GM21423 (cell line): ENCODE measurements at regions not wholly inside any gene's neighbourhood (a gene's known extent, or its start where the extent isn't known, plus 50 kb on each side); places are given as distances from the start of the nearest gene placed in this dataset.

Experiments used
- ATAC-seq: cut with Tn5 transposase; IDR thresholded peaks from one replicate; pipeline ENCODE4 v1.9.1; 2021; ENCODE audit warnings: mild to moderate bottlenecking, moderate library complexity; ENCODE audit not compliant: unreplicated experiment

DNA sequence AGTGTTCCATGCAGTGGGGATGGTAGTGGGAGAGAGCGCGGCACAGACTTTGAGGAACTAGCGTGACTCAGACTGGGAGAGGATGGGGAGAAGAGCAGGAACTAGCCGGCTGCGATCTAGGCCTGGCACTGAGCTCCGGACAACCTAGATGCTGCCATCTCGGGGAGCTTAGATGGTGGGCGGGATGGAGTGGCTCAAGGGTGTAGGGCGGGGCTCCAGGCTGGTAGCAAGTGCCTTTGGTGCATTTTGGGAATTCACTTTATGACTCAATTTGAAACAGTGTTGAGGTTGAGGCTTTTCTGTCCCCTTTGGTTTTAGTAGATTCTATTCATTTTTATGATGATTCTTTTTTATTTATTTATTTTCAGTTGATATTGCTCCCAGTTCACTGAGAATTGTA is 185.3 kb upstream of the GPR26 start:
- no peak for ATAC-seq

DNA sequence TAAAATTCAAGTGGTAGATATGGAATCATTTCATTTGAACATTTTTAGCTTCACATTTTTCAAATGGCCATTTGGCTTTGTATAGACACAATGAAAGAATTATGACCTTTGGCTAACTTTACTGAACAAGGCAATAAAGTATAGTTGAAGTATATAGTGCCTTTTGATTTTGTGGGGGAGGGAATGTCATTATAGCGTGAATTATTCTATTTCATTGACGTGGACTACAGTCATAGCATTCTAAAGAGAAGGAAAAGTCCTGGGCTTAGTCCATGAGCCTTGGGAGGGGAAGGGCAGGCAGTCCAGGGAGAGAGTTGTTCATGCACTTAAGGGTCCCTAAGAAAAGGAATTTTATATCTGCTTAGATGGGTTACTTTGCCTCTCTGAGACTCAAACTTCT is 181.4 kb upstream of the GPR26 start:
- ATAC-seq, result no peak

DNA sequence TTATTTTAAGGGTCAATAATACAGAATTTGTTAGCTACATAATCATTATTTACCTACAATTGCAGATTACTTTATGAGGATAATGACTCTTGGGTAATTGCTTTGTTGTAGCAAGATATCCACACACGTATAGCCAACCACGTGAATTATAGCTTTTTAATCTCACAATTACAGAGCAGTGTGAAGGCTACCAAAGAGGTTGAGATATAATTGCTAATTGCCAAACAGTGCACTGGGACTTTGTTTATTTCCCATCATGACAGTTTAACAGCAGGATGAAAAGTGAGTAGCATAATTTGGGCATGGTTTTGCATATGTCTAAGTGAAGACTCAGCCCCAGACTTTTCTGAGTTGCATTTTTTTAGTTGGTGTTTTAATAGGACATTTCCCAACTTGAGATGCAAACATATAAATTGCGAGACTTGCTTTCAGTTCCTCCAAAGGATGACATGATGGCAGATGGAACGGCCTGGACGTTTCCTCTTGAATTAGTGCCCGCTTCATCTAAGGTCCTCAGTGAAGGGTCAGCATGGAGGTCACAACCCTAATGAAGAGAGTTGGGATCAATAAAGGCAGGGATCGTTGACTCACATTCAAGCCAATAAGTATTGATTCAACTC is 180.7 kb upstream of the GPR26 start:
- no peak for ATAC-seq

DNA sequence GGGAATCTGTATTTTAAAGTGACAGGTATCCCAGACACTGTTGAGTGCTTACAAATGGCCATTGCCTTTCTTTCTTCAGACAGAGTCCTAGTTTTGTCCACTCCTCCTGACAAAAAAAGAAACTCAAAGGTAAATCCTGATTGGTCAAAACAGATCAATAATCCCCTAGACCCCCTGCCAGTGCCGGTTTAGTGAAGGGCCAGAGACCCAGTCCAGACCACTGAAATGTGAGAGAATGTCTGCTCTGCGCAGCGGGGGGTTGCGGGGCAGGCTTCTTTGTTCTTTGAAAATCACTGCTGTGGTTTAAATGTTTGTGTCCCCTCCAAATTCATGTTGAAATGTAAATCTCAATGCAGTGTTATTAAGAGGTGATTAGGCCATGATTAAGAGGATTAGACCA is 177.7 kb upstream of the GPR26 start:
- no peak for ATAC-seq

DNA sequence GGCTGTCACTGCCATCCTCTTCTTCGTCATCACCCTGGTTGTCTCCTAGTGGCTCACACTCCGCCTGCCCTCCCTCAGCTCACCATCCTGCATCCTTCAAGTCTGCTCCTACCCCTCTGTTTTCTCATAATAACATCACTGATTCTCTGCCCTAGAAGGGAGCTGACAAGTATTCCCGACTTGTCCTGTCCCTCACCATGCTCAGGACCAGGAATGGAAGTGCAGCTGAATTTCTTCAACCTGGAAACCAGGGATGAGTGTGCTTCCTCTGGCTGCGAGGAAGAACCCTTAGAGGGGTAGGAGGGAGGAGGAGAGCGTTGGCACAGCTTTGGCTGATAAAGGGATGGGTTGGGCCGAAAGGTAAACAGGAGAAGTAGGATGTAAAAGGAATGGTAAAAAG is 174.8 kb upstream of the GPR26 start:
- ATAC-seq, result no peak

DNA sequence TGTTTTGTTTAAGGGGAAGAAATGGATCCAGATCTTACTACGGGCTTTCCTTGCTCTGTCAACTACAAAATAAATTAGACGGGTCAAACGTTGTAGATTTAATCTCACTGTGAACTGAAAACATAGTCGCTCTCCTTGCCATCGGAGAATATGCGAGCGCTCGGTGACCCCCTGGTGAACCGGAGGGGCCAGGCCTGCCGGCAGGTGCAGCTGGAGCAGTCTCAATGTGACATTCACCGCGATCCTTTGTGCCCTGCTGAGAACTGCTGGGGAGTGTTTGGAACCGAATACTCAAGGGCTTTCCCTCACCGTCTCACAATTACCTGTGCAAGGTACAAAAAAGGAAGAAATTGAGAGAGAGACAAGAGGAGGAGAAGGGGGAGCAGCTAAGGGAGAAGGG is 174.1 kb upstream of the GPR26 start:
- ATAC-seq, result no peak

DNA sequence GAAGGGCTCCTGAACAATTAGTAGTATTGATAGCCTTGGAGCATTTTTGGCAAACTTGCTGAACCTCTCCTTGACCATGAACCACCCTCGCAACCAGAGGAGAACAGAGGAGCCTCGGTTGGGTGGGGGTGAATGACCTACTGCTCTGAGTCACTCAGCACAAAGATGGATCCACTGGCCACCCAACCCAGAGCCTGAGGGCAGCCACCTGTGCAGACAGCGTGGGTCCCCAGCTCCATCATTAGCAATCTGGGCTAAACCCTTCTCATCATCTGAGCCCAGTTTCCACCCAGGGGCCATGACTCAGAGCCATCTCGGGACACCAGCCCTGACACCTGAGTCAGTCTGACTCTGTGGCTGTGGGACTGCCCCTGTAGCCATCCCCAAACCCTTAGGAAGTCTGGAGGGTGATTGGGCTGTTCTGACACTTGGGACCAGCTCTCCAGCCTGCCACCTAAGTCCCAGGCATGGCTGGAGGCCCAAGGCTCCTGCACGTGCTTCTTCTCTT is 171.8 kb upstream of the GPR26 start:
- no peak for ATAC-seq

DNA sequence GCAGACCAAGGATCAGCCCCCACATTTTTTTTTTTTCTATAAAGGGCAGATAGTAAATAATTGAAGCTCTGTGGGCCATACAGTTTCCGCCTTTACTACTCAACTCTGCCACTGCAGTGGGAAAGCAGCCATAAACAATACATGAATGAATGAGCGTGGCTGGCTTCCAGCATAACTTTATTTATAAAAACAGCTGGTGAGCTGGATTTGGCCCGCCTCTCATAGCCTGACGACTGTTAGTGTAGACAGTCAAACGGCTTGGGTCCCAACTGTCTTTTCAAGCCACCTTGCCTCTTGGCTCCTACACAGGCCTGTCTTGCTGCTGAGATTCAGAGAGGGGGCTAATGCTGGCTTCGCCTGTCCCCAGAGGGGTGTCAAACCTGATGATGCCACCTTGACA is 169.8 kb upstream of the GPR26 start:
- ATAC-seq, result no peak

DNA sequence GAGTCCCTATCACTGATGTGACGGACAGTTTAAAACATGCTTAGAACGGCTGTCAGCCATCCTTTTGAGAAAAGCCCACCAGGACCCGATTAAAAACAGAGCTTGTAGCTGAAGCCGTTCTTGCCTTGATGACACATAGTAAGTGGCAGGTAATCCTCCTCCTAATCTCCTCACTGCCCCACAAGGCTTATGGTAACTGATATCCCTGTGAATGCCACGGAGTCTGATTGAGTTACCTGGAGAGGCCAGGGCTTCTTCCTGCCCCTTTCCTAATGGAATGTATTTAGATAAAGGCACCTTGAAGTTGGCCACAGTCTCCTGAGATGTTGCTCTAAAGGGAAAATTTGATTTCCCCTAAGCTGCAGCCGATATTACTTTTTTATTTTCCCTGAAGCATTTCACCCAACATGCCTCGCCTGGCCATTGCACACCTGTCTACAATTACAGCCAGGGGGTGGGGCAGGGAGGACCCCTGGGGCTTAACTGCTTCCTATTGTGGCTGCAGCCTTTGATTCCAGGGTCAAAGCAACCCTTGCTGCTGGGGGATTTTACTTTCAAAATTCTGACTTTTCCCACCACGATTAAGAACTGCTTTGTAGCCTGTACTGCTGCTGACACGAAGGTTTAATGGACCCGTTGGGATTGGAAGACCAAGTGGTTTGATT is 169.0 kb upstream of the GPR26 start:
- no peak for ATAC-seq

DNA sequence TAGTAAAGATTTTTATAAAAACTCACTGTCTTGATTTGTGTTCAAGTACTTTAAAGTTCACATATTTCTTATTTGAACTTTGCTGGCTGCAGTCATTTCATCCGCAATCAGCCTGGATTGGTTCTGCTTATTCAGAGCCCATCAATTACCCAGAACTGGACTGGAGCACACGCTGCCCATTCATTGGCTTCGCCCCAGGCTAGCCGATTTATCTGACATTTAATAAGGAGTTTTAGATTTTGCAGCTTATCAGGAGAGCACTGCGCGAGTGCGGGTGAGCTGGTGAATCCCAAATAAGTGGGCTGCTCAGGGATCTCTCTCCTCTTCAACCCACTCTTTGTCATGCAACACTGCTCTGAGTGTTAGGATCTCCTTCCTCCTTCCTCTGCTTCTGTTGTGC is 166.0 kb upstream of the GPR26 start:
- ATAC-seq, result no peak

DNA sequence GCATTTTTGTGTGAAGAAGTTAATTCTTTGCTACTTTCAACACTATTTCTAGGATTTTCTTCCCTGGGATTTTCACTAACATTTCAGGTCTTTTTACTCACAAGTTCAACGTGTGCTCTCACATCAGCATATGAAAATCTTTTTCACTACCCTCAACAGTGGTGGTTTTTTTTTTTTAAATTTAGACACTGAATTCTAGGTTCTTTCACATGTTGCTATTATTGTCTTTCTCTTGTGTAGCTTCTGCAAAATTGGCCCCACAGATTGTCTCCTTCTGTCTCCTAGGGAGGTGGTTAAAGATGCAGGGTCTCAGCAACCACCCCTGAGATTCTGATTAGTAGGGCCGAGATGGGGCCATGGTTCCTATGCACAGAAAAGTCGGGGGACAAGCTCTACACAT is 165.0 kb upstream of the GPR26 start:
- ATAC-seq, result no peak

DNA sequence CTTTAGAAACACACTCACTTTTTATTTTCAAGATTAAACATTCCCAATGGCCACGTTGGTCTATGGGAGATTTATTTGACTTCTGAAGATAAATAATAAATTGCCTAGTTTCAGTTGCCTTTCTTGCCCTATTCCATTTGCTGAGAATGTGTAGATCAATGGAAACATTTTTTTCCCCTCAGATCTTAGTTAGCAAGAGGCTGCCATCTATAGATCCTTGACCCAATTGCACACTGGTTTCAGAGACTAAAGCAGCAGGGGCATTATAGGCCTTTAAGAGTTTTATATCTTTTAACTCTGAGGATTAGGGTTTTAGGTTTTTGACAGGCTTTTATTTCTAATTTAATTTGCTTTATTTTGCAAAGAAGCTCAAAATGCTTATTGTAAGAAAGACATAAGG is 163.2 kb upstream of the GPR26 start:
- ATAC-seq, result no peak

DNA sequence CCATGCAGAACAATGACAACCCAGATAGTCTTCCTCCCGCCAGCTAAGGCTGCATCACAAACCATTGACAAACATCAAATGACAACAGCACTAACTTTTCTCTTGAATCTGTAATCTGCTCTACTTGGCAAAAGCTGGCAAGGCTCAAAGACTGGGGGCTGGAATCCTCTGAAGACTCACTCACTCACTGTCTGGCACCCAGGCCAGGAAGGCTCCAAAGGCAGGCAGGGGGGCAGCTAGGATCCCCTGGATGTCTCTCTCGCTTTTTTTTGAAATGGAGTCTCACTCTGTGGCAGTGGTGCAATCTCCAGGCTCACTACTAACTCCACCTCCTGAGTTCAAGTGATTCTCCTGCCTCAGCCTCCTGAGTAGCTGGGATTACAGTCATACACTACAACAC is 159.7 kb upstream of the GPR26 start:
- ATAC-seq, result no peak

DNA sequence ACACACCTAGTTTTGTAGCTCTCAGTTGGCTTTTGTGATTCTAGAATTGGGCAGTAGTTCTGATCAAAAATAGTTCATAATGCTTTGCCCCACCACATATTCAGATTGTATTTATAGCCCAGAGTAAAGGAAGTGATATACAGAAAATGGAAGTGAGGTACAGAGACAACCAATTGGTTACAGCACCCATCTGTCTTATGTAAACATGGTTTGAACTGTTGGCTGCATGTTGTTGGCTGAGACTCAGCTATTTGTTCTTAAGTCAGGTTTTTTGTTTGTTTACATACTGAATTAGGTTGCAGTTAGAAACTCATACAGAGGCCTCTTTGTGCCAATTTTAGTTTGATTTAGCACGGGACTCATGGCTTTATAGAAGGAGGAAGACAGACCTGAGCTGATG is 158.9 kb upstream of the GPR26 start:
- ATAC-seq, result no peak

DNA sequence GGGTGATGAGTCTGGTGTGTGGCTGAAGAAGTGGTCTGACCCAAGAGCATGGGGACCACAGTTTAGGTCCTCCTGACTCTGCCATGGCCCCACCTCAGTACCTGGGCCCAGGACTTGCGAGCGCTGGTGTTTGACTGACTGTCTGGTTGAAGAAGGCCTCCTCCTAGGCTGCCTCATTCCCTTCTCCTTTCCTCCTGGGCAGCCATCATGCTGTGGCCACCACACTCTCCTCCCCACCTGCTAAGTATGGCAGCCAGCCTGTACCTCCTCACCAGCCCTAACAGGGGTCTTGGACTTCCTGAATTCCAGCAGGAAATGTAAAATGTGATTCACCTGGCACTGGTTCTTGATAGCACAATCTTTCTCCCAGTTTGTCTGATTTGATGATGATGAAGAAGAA is 156.8 kb upstream of the GPR26 start:
- ATAC-seq, result no peak

DNA sequence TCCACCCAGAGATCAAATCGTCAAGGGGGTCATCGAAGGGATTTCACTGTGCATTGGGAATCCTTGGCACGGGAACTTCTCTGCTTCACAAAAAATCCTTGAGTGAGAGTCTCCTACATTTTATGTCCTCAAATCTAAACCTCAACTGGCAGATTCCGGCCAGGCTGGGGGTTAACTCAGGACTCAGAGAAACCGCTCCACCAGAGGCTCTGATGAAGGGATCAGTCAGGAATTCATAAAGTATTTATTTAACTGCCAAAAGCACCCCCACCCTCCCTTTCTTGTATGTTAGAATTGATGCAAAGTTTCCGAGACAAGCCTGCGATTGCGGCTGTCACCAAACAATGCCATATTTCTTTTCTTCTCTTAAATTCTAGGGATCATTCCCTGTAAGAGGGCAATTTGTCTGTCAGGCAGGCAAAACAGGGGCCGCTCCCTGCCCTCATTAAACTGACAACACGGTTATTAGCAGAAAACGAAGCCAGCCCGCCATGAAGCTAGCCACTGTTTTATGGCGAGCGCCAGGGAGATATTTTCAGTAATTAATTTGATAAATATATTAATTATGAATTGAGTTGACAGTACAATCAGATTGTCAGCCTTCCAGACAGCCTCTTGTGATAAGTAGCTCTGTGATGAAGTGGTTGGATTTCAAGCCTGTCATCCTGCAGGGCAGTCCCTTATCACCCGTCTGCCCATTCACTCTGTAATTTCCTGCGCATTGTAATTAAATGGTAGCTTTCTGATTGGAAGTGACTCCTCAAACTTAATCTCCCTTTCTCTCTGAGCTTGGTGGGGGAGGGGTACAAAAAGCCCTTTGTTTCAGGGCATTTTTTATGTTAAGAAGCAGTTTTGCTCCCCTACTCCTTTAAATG is 153.0 kb upstream of the GPR26 start:
- no peak for ATAC-seq

DNA sequence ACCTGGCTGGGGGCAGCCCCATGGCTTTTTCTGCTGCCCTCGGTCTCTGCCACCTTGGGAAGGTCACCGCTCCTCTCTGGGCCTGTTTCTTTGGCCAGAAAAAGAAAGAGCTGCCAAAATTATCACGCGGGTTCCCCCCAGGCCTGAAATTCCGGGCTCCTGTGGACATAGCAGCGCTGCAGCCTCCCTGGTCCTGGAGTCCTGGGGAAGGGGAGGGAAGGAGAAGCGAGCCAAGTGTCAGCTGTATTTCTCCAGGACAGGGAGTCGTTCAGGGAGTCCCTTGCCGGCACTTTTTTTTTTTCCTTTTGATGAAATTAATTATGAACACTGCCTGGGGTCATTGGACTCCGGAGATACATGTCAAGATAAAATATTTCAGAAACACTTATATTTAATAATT is 152.3 kb upstream of the GPR26 start:
- no peak for ATAC-seq

DNA sequence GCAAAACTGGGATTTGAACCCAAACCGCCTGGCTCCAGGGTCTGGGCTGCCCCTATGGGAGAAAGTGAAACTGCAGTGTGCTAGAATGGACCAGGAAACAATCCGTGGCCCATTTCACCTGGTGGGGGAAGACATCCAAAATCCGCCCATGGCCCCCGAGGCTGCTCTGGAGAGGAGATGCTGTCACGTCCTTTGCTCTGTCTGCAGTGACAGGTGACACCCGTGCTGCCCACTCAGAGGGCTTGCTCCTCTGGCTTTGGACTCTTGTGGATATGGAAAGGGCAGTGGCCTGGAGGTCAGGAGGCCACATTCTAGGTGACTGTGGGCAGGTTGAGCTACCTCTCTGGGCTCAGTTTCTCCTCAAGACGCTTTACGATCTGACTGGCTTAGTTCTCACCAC is 151.2 kb upstream of the GPR26 start:
- ATAC-seq, result no peak

DNA sequence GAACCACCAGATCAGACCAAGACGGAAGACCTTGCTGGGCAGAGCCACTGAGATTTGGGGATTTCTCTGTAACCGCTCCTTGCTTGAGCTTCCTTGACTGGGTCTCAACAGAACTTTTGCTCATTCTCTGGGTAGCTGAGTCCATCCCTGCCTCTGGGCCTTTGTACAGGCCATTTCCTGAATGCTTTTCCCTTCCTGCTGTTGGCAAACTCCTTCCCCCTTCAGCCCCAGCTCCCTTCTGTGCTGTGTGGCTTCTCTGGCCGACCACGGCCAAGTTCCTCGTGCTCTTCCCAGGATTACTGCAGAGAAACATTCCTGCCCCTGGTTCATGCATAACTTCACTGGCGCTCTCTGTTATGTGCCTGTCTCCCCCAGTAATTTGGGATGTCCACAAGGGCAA is 150.5 kb upstream of the GPR26 start:
- ATAC-seq, result no peak

DNA sequence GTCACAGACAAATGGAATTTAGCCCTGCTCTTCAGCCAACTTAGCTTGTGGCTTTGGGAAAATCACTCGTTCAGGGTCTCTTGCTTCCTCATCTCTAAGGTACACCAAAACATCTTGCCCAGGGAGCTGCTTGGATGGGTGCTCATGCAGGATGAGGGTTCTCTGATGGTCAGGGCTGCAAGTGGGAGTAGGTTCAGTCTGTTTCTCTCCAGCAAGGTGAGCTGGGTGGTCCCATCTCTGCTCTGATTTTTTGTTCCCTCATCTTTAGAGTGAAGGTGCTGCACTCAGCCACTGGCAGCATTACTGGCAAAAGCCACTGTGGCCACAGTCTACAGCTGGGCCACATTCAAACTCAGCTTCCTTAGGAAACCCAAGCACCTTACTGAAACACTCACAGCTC is 149.9 kb upstream of the GPR26 start:
- ATAC-seq, result no peak

DNA sequence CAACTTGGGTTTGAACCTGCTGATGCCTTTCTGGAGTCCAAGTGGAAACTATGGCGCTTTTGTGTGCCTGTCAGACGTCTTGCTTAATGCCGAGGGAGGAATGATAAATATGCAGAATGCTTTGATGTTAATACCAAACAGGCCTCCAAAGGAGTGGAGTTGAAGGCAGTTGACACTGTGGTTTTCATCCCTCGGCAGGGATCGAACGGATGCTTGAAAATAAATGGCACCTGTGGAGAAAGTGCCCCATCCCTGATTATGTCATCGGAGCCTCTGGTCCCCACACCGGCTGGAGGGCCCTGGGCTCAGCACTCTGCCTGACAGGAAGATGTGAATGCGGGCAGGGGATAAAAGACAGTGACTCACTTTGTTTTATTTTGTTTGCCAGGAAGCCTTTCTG is 148.7 kb upstream of the GPR26 start:
- no peak for ATAC-seq

DNA sequence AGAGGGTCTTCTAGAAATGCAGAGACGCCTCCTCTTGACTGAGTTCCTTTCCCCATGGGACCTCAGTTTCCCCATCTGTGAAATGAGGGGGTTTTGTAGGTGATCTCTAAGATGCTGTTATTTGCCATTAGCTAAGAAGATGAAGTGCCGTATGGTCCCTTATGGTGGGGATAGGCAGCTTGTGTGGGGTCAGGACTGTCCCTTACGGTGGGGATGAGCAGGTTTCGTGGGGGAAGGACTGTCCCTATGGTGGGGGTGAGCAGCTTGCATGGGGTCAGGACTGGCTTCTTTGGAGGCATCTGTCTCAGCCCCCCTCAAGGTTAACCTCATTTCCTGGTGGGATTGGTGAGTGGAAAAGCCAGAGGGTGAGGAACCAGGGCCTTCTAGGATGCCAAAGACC is 148.3 kb upstream of the GPR26 start:
- ATAC-seq, result no peak
